ENCODE measurements at regions not wholly inside any gene's neighbourhood (a gene's known extent, or its start where the extent isn't known, plus 50 kb on each side); places are given as distances from the start of the nearest gene placed in this dataset.

GRCh38 chr6:134438837-134439236, 120.9 kb upstream of the SGK1 start:
- TF ChIP-seq, protein P1, sequence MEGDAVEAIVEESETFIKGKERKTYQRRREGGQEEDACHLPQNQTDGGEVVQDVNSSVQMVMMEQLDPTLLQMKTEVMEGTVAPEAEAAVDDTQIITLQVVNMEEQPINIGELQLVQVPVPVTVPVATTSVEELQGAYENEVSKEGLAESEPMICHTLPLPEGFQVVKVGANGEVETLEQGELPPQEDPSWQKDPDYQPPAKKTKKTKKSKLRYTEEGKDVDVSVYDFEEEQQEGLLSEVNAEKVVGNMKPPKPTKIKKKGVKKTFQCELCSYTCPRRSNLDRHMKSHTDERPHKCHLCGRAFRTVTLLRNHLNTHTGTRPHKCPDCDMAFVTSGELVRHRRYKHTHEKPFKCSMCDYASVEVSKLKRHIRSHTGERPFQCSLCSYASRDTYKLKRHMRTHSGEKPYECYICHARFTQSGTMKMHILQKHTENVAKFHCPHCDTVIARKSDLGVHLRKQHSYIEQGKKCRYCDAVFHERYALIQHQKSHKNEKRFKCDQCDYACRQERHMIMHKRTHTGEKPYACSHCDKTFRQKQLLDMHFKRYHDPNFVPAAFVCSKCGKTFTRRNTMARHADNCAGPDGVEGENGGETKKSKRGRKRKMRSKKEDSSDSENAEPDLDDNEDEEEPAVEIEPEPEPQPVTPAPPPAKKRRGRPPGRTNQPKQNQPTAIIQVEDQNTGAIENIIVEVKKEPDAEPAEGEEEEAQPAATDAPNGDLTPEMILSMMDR (IDR thresholded peaks at IDR 0.05): no peak
- TF ChIP-seq POLR2A (IDR thresholded peaks at IDR 0.05) (no peak), POLR2AphosphoS5 (IDR thresholded peaks at IDR 0.05) (no peak)

Measured in transverse colon (tissue), 4 donors.